ENCODE measurements at regions not wholly inside any gene's neighbourhood (a gene's known extent, or its start where the extent isn't known, plus 50 kb on each side); places are given as distances from the start of the nearest gene placed in this dataset.

- H3K4me1 ChIP-seq (ENCODE audit: control insufficient read depth, low read length), result peaks cover 34% of the 10 kb centered on the region
- no peak overlapping the region for H3K4me2 ChIP-seq (ENCODE audit: low read length)
- no peaks in the 10 kb centered on the region for H3K36me3 ChIP-seq (ENCODE audit: control insufficient read depth, low read length)
- no peaks in the 10 kb centered on the region for H3K9me2 ChIP-seq (replicated peaks; ENCODE audit: control insufficient read depth, low read length)
- no peaks in the 10 kb centered on the region for H3F3A ChIP-seq (ENCODE audit: control insufficient read depth, insufficient read depth)
- no peaks in the 10 kb centered on the region for H4K20me1 ChIP-seq (ENCODE audit: control insufficient read depth, insufficient read depth, low read depth, low read length)
- H3K9me3 ChIP-seq (ENCODE audit: control insufficient read depth, insufficient read depth, low read length), result no peaks in the 10 kb centered on the region
- no peak overlapping the region for H3K27ac ChIP-seq (ENCODE audit: low read depth, low read length)
- H3K27me3 ChIP-seq (ENCODE audit: control insufficient read depth, low read length), result no peaks in the 10 kb centered on the region
- no peaks in the 10 kb centered on the region for H3K79me2 ChIP-seq (ENCODE audit: control insufficient read depth, low read length)
- TF ChIP-seq, protein P1, sequence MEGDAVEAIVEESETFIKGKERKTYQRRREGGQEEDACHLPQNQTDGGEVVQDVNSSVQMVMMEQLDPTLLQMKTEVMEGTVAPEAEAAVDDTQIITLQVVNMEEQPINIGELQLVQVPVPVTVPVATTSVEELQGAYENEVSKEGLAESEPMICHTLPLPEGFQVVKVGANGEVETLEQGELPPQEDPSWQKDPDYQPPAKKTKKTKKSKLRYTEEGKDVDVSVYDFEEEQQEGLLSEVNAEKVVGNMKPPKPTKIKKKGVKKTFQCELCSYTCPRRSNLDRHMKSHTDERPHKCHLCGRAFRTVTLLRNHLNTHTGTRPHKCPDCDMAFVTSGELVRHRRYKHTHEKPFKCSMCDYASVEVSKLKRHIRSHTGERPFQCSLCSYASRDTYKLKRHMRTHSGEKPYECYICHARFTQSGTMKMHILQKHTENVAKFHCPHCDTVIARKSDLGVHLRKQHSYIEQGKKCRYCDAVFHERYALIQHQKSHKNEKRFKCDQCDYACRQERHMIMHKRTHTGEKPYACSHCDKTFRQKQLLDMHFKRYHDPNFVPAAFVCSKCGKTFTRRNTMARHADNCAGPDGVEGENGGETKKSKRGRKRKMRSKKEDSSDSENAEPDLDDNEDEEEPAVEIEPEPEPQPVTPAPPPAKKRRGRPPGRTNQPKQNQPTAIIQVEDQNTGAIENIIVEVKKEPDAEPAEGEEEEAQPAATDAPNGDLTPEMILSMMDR (IDR thresholded peaks at IDR 0.05; ENCODE audit: low read depth, low read length, poor library complexity, severe bottlenecking), result no peak
- no peak for TF ChIP-seq EZH2phosphoT487 (IDR thresholded peaks at IDR 0.05; ENCODE audit: borderline replicate concordance, low read length)
- H3K4me3 ChIP-seq (ENCODE audit: low read length), result no peak overlapping the region
Observed at GRCh38 chr15:70306081-70306480, 208.4 kb upstream of the TLE3 start.

- H3K27me3 ChIP-seq (ENCODE audit: control insufficient read depth, low read length), result no peaks in the 10 kb centered on the region
- no peaks in the 10 kb centered on the region for H3K9me3 ChIP-seq (ENCODE audit: control insufficient read depth, insufficient read depth, low read length)
- no peaks in the 10 kb centered on the region for H3K79me2 ChIP-seq (ENCODE audit: control insufficient read depth, low read length)
- no peaks in the 10 kb centered on the region for H3K36me3 ChIP-seq (ENCODE audit: control insufficient read depth, low read length)
- no peaks in the 10 kb centered on the region for H3F3A ChIP-seq (ENCODE audit: control insufficient read depth, insufficient read depth)
- TF ChIP-seq, protein P1 (IDR thresholded peaks at IDR 0.05; ENCODE audit: low read depth, low read length, poor library complexity, severe bottlenecking), result no peak
- no peak for TF ChIP-seq EZH2phosphoT487 (IDR thresholded peaks at IDR 0.05; ENCODE audit: borderline replicate concordance, low read length)
- H3K9me2 ChIP-seq (replicated peaks; ENCODE audit: control insufficient read depth, low read length), result no peaks in the 10 kb centered on the region
- H4K20me1 ChIP-seq (ENCODE audit: control insufficient read depth, insufficient read depth, low read depth, low read length), result no peaks in the 10 kb centered on the region
- peaks cover 40% of the 10 kb centered on the region for H3K4me1 ChIP-seq (ENCODE audit: control insufficient read depth, low read length)
- H3K4me3 ChIP-seq (ENCODE audit: low read length), result no peak overlapping the region
- no peak overlapping the region for H3K4me2 ChIP-seq (ENCODE audit: low read length)
- H3K27ac ChIP-seq (ENCODE audit: low read depth, low read length), result no peak overlapping the region
Observed at GRCh38 chr15:70303981-70304380, 206.3 kb upstream of the TLE3 start.

GRCh38 chr15:70302360-70302759 lies 204.6 kb upstream of the TLE3 start:
- peaks cover 25% of the 10 kb centered on the region for H3K4me1 ChIP-seq (ENCODE audit: control insufficient read depth, low read length)
- H3K27ac ChIP-seq (ENCODE audit: low read depth, low read length), result no peak overlapping the region
- no peaks in the 10 kb centered on the region for H4K20me1 ChIP-seq (ENCODE audit: control insufficient read depth, insufficient read depth, low read depth, low read length)
- TF ChIP-seq, protein P1 (IDR thresholded peaks at IDR 0.05; ENCODE audit: low read depth, low read length, poor library complexity, severe bottlenecking), result no peak
- TF ChIP-seq EZH2phosphoT487 (IDR thresholded peaks at IDR 0.05; ENCODE audit: borderline replicate concordance, low read length), result no peak
- H3K4me3 ChIP-seq (ENCODE audit: low read length), result no peak overlapping the region
- no peak overlapping the region for H3K4me2 ChIP-seq (ENCODE audit: low read length)
- H3K79me2 ChIP-seq (ENCODE audit: control insufficient read depth, low read length), result no peaks in the 10 kb centered on the region
- no peaks in the 10 kb centered on the region for H3K36me3 ChIP-seq (ENCODE audit: control insufficient read depth, low read length)
- H3K27me3 ChIP-seq (ENCODE audit: control insufficient read depth, low read length), result no peaks in the 10 kb centered on the region
- H3F3A ChIP-seq (ENCODE audit: control insufficient read depth, insufficient read depth), result no peaks in the 10 kb centered on the region; the same call in 1 of the 2 replicates
- H3K9me2 ChIP-seq (replicated peaks; ENCODE audit: control insufficient read depth, low read length), result no peaks in the 10 kb centered on the region
- H3K9me3 ChIP-seq (ENCODE audit: control insufficient read depth, insufficient read depth, low read length), result no peaks in the 10 kb centered on the region
